ENCODE measurements at regions not wholly inside any gene's neighbourhood (a gene's known extent, or its start where the extent isn't known, plus 50 kb on each side); places are given as distances from the start of the nearest gene placed in this dataset.

- TF ChIP-seq CTCF (IDR thresholded peaks at IDR 0.05) (no peak), POLR2A (IDR thresholded peaks at IDR 0.05) (no peak)
Measured at GRCh38 chr11:21976210-21976609, 216.7 kb upstream of the ANO5 start.

Measured in heart left ventricle (tissue), 13 donors.